GM12892 (cell line): ENCODE measurements at regions not wholly inside any gene's neighbourhood (a gene's known extent, or its start where the extent isn't known, plus 50 kb on each side); places are given as distances from the start of the nearest gene placed in this dataset.

Experiments used
- POLR2A ChIP-seq: IDR thresholded peaks from 2 replicates; pipeline ENCODE4 v1.6.1; 2011; ENCODE audit warnings: low read depth, low read length, control low read depth
- POLR2AphosphoS5 ChIP-seq: IDR thresholded peaks from 2 replicates; pipeline ENCODE4 v1.6.1; 2011; ENCODE audit warnings: low read depth, low read length, control low read depth
- TAF1 ChIP-seq: IDR thresholded peaks from 2 replicates; pipeline ENCODE4 v1.6.1; 2011; ENCODE audit warnings: low read depth, mild to moderate bottlenecking, control low read depth, low read length, borderline replicate concordance

- no peak for TF ChIP-seq POLR2AphosphoS5
- no peak for TF ChIP-seq POLR2A
- no peak for TF ChIP-seq TAF1
These were observed 246.2 kb downstream of the NPHP4 start for GRCh38 chr1:5745800-5746610.
